ENCODE measurements at regions not wholly inside any gene's neighbourhood (a gene's known extent, or its start where the extent isn't known, plus 50 kb on each side); places are given as distances from the start of the nearest gene placed in this dataset.

- Histone ChIP-seq H3K4me3 (ENCODE audit: low read depth, low read length) (no peak overlapping the region), H3K9me3 (ENCODE audit: control insufficient read depth, low read length) (no peaks in the 10 kb centered on the region), H3K4me1 (no peaks in the 10 kb centered on the region), H3K79me2 (no peaks in the 10 kb centered on the region), H3K27ac (no peak overlapping the region), H3K27me3 (ENCODE audit: control insufficient read depth, insufficient read depth, low read length) (no peaks in the 10 kb centered on the region), H3K4me2 (ENCODE audit: low read length) (no peak overlapping the region), H2AFZ (no peak overlapping the region), H3K36me3 (ENCODE audit: control insufficient read depth, insufficient read depth, low read length) (no peaks in the 10 kb centered on the region), H3K9ac (no peak overlapping the region)
- TF ChIP-seq CTCF (IDR thresholded peaks at IDR 0.05): no peak
Measured at GRCh38 chr2:67311536-67311935, 85.6 kb upstream of the ETAA1 start.

DNA sequence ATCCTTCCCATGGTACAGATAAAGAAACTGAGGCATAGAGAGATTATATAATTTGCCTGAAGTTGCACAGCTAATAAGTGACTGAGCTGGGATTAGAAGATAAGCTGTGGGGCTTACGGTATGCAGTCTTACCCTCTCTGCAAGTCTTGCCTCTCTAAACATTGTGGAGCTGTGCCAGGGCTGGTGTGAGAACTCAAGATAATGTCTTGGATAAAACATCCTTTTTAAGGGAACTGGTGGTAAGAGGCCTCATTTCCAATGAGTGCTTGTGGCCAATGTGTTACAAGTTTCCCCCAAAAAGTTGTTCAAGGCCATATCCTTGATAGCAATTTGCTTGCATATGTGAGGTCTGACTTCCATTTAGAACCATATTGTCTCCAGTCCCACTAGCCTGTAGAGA lies 84.3 kb upstream of the ETAA1 start:
- Histone ChIP-seq H3K36me3 (ENCODE audit: control insufficient read depth, insufficient read depth, low read length) (no peaks in the 10 kb centered on the region), H3K27me3 (ENCODE audit: control insufficient read depth, insufficient read depth, low read length) (no peaks in the 10 kb centered on the region), H3K27ac (no peak overlapping the region), H3K9ac (no peak overlapping the region), H3K9me3 (ENCODE audit: control insufficient read depth, low read length) (no peaks in the 10 kb centered on the region), H3K4me2 (ENCODE audit: low read length) (no peak overlapping the region), H2AFZ (no peak overlapping the region), H3K4me1 (no peaks in the 10 kb centered on the region), H3K79me2 (no peaks in the 10 kb centered on the region), H3K4me3 (ENCODE audit: low read depth, low read length) (no peak overlapping the region)
- TF ChIP-seq CTCF (IDR thresholded peaks at IDR 0.05): no peak

DNA sequence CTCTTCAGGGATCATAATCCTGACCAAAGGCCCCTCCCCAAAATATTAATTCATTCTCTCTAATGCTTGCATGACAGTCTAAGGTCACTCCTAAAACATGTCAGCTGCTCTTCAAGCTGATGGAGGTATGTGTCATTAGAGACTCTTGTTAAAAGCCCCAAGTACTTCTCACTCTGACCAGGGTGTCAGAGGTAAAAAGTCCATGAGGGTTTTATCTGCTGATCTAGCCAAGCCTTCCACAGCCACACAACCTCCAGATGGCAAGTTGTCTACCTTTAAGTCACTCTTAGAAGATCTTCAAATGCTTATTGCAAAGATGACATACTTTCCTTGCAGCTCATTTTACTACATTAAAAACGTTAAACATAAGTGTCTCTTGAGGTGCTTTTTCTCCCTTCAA lies 83.6 kb upstream of the ETAA1 start:
- Histone ChIP-seq H3K9me3 (ENCODE audit: control insufficient read depth, low read length) (no peaks in the 10 kb centered on the region), H3K4me1 (no peaks in the 10 kb centered on the region), H3K27ac (no peak overlapping the region)

GRCh38 chr2:67318031-67318430 lies 79.1 kb upstream of the ETAA1 start:
- no peaks in the 10 kb centered on the region for H3K79me2 ChIP-seq
- H3K4me2 ChIP-seq (ENCODE audit: low read length): no peak overlapping the region
- no peak overlapping the region for H3K4me3 ChIP-seq (ENCODE audit: low read depth, low read length)
- no peaks in the 10 kb centered on the region for H3K4me1 ChIP-seq
- H3K9me3 ChIP-seq (ENCODE audit: control insufficient read depth, low read length): no peaks in the 10 kb centered on the region
- no peak overlapping the region for H3K27ac ChIP-seq
- H2AFZ ChIP-seq: no peak overlapping the region
- no peaks in the 10 kb centered on the region for H3K36me3 ChIP-seq (ENCODE audit: control insufficient read depth, insufficient read depth, low read length)
- H3K27me3 ChIP-seq (ENCODE audit: control insufficient read depth, insufficient read depth, low read length): no peaks in the 10 kb centered on the region
- TF ChIP-seq CTCF (IDR thresholded peaks at IDR 0.05): no peak
- H3K9ac ChIP-seq: no peak overlapping the region

More for the DNA sequence above, 83.6 kb upstream of the ETAA1 start:
- Histone ChIP-seq H3K4me3 (ENCODE audit: low read depth, low read length) (no peak overlapping the region), H3K27me3 (ENCODE audit: control insufficient read depth, insufficient read depth, low read length) (no peaks in the 10 kb centered on the region), H3K9ac (no peak overlapping the region), H2AFZ (no peak overlapping the region), H3K4me2 (ENCODE audit: low read length) (no peak overlapping the region), H3K36me3 (ENCODE audit: control insufficient read depth, insufficient read depth, low read length) (no peaks in the 10 kb centered on the region), H3K79me2 (no peaks in the 10 kb centered on the region)
- no peak for TF ChIP-seq CTCF (IDR thresholded peaks at IDR 0.05)

DNA sequence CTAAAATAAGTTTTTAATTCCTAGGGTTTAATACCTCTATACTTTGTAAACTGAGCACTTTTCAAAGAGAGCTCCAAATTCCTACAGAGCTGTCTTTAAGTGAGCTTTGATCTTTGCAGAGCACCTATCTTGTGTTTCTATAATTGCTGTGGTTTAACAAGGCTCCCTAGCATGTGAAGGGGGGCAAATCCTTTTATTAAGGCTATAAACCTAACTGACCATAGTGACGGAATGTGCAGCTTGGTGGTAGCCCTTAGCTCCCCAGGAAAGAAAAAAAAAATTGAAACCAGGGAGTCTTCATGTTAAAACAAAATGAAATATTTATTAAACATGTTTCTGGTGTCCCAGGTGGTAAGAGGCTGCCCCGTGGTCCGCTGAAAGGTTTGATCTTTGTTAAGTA lies 78.6 kb upstream of the ETAA1 start:
- Histone ChIP-seq H3K9ac (no peak overlapping the region), H3K36me3 (ENCODE audit: control insufficient read depth, insufficient read depth, low read length) (no peaks in the 10 kb centered on the region), H3K27me3 (ENCODE audit: control insufficient read depth, insufficient read depth, low read length) (no peaks in the 10 kb centered on the region), H2AFZ (no peak overlapping the region), H3K4me1 (no peaks in the 10 kb centered on the region), H3K79me2 (no peaks in the 10 kb centered on the region), H3K9me3 (ENCODE audit: control insufficient read depth, low read length) (no peaks in the 10 kb centered on the region), H3K4me2 (ENCODE audit: low read length) (no peak overlapping the region), H3K4me3 (ENCODE audit: low read depth, low read length) (no peak overlapping the region), H3K27ac (no peak overlapping the region)
- TF ChIP-seq CTCF (IDR thresholded peaks at IDR 0.05): no peak
